Globus pallidus (tissue), 1 donor: ENCODE measurements at regions not wholly inside any gene's neighbourhood (a gene's known extent, or its start where the extent isn't known, plus 50 kb on each side); places are given as distances from the start of the nearest gene placed in this dataset.

Source experiments
- DNase-seq: peaks from one replicate; pipeline ENCODE4 v3.0.0-alpha.2; 2015; ENCODE audit warnings: low spot score

GRCh38 chr14:100399052-100399849, 76.1 kb downstream of the SLC25A47 start:
- DNase-seq, result no peak

- DNase-seq, result no peak
Measured at GRCh38 chr14:100400115-100400514, 77.0 kb downstream of the SLC25A47 start.

- DNase-seq, result no peak
Measured at GRCh38 chr14:100401031-100401692, 78.0 kb downstream of the SLC25A47 start.

- no peak for DNase-seq
Measured at GRCh38 chr14:100401792-100402191, 78.7 kb downstream of the SLC25A47 start.

DNA sequence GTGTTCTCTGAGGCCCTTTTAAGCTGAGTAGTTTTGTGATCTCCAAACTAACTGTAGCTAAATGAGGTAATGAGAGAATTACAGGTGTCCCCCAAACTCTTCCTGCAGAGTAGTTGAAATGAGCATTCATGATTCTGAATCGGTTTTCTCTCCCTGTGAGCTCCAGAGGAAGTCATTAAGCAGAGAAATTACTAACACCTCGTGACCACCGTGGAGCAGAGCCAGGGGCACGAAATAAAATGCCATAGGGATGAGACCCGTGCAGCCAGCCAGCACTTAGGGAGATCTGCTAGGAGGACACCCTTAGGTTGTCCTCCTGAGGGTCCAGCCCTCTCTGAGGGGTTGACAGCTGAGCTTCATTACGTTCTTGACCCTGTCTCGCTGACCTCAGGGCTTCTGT, 79.5 kb downstream of the SLC25A47 start:
- DNase-seq, result no peak

DNA sequence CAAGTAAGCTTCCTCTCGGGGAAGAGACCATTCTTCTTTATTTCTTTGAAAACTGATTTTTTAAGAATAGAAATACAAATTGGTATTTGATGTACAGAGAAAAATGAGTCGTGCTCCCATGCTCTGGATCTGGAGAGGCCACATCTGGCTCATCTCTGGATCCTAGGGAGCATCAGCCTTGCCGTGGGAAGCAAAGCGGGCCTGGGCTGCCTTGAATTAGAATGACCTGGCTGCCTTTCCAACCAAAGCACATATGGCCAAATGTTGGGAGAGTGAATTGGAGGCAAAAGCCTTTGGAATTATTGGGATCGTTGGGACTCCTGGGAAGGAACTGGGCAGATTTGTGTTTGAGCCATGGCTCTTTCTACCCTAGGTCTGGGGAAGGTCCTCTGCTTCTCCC, 80.0 kb downstream of the SLC25A47 start:
- DNase-seq, result no peak

- DNase-seq, result no peak
Measured at GRCh38 chr14:100403802-100404365, 80.7 kb downstream of the SLC25A47 start.

GRCh38 chr14:100404419-100404818, 81.3 kb downstream of the SLC25A47 start:
- no peak for DNase-seq

DNA sequence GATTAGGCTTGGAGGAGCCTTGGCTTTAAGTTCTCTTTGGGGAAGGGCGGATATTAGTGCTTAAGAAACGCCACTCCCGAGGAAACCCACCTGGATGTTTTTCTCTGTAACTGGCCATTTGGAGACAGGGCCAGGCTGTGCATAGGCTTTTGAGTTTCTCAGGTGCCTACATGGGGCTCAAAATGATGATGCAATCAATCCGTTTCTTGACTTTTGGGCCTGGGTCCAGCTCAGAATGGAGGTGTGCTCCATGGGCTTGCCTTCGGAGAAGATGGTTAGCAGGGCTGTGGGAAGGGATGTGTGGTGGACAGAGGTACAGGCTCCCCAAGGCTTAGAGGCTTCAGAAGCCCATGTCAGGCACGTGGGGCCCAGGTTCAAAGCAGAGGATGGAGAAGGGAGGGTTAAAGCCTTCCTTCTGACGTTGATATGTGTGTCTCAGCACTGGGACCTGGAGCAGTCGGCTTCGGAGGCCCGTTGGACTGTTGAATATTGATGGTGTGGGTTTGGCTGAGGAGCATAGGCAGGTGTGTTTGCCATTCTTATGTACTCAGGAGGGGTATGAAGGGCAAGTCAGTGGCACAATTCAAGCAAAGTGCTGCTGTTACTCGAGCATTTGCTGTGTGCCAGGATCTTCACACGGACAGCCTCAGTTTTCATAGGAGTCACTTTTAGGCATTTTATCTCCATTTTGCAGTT, 82.8 kb downstream of the SLC25A47 start:
- no peak for DNase-seq

GRCh38 chr14:100406505-100407131, 83.5 kb downstream of the SLC25A47 start:
- no peak for DNase-seq

GRCh38 chr14:100407376-100408102, 84.4 kb downstream of the SLC25A47 start:
- no peak for DNase-seq

GRCh38 chr14:100408350-100409002, 85.3 kb downstream of the SLC25A47 start:
- no peak for DNase-seq

GRCh38 chr14:100409003-100409360, 85.8 kb downstream of the SLC25A47 start:
- no peak for DNase-seq

GRCh38 chr14:100409651-100410050, 86.5 kb downstream of the SLC25A47 start:
- no peak for DNase-seq

DNA sequence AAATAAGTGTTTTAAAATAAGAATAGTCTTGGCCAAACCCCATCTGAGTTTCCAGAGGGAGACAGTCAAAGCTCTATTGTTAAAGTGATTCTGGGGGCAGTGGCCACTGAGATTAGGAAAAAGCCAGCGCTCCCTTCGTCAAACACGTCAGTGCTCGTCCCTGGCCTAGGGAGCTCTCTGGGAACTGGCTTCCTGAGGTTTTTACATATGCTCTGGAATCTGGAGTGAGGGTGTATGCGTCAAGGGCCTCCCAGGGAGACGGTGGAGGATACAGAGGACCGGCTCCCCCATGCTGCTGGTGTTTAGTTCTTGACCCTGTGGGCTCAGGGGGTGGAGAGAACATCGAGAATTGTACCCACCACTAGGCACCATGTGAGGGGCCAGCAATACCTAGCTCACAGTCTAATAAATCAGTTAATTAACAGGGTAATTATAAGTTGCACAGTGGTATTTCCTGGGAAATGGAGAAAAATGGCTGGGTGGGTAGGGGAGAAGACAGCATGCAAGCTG, 87.0 kb downstream of the SLC25A47 start:
- DNase-seq, result no peak

- DNase-seq, result no peak
Measured at GRCh38 chr14:100413699-100414098, 90.6 kb downstream of the SLC25A47 start.

GRCh38 chr14:100415226-100415625, 92.1 kb downstream of the SLC25A47 start:
- DNase-seq, result no peak

- no peak for DNase-seq
Measured at GRCh38 chr14:100416081-100416680, 93.0 kb downstream of the SLC25A47 start.

- peak; percentile 74 for DNase-seq
Measured at GRCh38 chr14:100416921-100417860, 94.1 kb downstream of the SLC25A47 start.
